Right ventricle myocardium superior (tissue), 1 donor: ENCODE measurements at regions not wholly inside any gene's neighbourhood (a gene's known extent, or its start where the extent isn't known, plus 50 kb on each side); places are given as distances from the start of the nearest gene placed in this dataset.
"Not testable (repeated sequence)": the region's sequence is repeated elsewhere in the genome, so short reads cannot be mapped to it uniquely, and the experiment has no call there.

Experiments used
- ATAC-seq: fragments of 200-7000 bp; cut with Tn5 transposase; one replicate; pipeline ENCODE4 v1.9.1; 2020; ENCODE audit warnings: mild to moderate bottlenecking; ENCODE audit not compliant: poor library complexity
- DNase-seq: peaks from one replicate; pipeline ENCODE4 v3.0.0-alpha.2; 2020
- intact Hi-C: fragments of 100-400 bp; cut with DNase I; formaldehyde crosslinking; loops from one replicate; pipeline ENCODE4 v1.11.2; 2022
- donor health status: DM: no; HTN: yes; CAD: no; lungs with severe emphysema.

DNA sequence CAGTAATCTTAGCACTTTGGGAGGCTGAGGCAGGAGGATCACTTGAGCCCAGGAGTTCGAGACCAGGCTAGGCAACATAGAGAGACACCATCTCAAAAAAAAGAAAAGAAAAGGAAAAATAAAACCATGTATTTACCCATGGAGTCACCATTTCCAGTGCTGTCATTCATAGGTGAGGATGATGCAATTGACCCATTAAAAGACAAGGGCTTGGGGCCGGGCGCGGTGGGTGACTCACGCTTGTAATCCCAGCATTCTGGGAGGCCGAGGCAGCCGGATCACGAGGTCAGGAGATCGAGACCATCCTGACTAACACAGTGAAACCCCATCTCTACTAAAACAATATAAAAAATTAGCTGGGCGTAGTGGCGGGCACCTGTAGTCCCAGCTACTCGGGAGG lies 82.6 kb upstream of the RUBCNL start:
- ATAC-seq, DNase-seq, intact Hi-C loops: not testable (repeated sequence)

- ATAC-seq (no peak), DNase-seq (no peak)
- intact Hi-C loops = no loop called here
Measured at GRCh38 chr13:46468570-46469463, 81.8 kb upstream of the RUBCNL start.

GRCh38 chr13:46467694-46468093 lies 80.6 kb upstream of the RUBCNL start:
- DNase-seq = peak; percentile 49
- ATAC-seq = not testable (repeated sequence)

DNA sequence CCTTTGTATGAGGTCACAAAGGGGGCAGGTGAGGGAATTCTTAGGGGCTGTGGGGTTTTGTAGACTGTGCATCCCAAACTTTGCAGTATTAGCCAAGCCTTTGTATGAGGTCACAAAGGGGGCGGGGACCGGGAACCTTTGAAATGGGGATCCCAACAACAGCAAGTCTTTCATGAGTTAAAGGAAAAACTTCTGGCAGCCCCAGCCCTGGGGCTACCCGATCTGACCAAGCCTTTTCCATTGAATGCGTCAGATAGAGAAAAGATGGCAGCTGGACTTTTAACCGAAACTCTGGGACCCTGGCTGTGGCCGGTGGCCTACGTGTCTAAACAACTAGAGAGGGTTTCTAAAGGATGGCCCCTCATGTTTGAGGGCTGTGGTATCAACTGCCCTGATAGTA lies 79.0 kb upstream of the RUBCNL start:
- DNase-seq, intact Hi-C loops, ATAC-seq: not testable (repeated sequence)

More at GRCh38 chr13:46467694-46468093, 80.6 kb upstream of the RUBCNL start:
- intact Hi-C loops = not testable (repeated sequence)

GRCh38 chr13:46463719-46464118 lies 76.7 kb upstream of the RUBCNL start:
- intact Hi-C loops = no loop called here
- ATAC-seq = no peak

DNA sequence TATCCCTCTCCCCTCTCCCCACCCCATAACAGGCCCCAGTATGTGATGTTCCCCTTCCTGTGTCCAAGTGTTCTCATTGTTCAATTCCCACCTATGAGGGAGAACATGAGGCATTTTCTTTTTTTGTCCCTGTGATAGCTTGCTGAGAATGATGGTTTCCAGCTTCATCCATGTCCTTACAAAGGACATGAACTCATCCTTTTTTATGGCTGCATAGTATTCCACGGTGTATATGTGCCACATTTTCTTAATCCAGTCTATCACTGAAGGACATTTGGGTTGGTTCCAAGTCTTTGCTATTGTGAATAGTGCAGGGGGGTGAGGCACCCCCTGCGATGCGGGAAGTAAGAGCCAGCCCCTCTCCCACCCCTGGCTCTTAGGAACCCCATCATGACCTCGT lies 73.2 kb upstream of the RUBCNL start:
- DNase-seq, intact Hi-C loops, ATAC-seq: not testable (repeated sequence)

More at GRCh38 chr13:46463719-46464118, 76.7 kb upstream of the RUBCNL start:
- no peak for DNase-seq

DNA sequence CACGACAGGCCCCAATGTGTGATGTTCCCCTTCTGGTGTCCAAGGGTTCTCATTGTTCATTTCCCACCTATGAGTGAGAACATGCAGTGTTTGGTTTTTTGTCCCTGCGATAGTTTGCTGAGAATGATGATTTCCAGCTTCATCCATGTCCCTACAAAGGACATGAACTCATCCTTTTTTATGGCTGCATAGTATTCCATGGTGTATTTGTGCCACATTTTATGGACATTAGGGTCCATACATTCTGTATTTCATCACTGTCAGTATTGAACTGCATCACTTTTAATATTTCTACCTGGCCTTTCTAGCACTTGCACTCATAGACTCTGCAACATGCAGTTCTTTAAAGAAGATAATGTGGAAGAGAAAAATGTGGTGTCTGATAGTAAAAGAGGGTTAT lies 70.2 kb upstream of the RUBCNL start:
- DNase-seq, ATAC-seq, intact Hi-C loops: not testable (repeated sequence)

- DNase-seq, intact Hi-C loops: not testable (repeated sequence)
- peak; percentile 46 for ATAC-seq
Measured at GRCh38 chr13:46455924-46456323, 68.9 kb upstream of the RUBCNL start.

DNA sequence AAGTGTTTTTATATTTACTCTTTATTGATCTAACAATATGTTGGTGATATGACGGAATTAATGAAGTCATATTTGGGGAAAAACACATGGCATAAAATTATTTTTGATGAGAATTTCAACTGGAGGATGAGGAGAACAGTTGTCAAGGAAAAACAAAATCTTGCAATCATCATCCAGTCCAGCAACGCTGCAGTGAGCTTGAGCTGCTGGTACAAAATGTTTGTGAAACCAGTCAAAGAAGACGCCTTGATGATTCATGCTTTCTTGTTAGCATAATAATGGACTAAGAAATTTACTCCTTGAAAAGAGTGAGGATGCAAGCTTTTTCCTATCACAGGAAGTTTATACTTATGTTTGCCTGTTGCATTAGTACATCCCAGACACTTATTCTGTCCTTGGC lies 64.1 kb upstream of the RUBCNL start:
- ATAC-seq, DNase-seq, intact Hi-C loops: not testable (repeated sequence)

DNA sequence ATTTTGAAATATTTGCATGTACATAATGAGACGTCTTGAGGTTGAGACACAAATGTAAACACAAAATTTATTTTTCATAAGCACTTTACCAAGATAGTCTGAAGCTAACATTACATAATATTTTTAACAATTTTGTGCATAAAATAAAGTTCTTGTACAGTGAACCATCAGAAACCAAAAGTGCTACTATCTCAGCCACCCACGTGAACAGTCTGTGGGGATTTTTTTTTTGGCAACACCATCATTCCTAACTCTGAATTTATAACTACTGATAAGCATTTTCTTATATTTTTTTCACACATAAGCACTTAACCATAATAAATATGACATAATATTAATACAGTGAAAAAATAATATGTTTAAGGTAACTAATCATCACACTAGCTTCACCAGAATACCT lies 62.9 kb upstream of the RUBCNL start:
- DNase-seq, intact Hi-C loops, ATAC-seq: not testable (repeated sequence)

DNA sequence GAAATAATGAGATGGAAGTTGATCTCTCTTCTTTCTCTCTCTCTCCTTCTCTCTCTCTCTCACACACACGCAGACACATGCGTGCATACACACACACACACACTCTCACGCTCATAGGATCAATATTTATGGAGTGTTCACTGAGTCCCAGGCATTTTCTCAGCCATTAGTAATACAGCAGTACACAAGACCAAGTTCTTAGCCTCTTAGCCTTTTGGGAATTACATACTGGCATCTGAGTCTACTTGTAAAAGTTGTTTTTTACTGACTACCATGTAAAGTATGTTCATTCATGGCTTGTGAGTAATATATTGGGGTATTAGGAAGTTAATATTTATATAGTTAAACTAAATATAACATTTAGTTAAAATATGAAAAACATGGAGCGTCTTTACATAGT lies 61.1 kb upstream of the RUBCNL start:
- intact Hi-C loops, DNase-seq, ATAC-seq: not testable (repeated sequence)

- DNase-seq, intact Hi-C loops, ATAC-seq: not testable (repeated sequence)
Measured at GRCh38 chr13:46437808-46438404, 50.9 kb upstream of the RUBCNL start.
